PC-3 (cell line): ENCODE measurements at regions not wholly inside any gene's neighbourhood (a gene's known extent, or its start where the extent isn't known, plus 50 kb on each side); places are given as distances from the start of the nearest gene placed in this dataset.

ENCODE experiments used
- EZH2 ChIP-seq: fragments of 300-600 bp; sonication (generic); IDR thresholded peaks from one replicate; pipeline ENCODE4 v1.6.1; 2017; ENCODE audit warnings: antibody characterized with exemption, mild to moderate bottlenecking, low read length; ENCODE audit not compliant: unreplicated experiment
- TF ChIP-seq, protein P1 (sequence below): fragments of 300-600 bp; sonication (generic); conservative IDR thresholded peaks from 2 replicates; pipeline ENCODE4 v1.5.1; 2017; ENCODE audit warnings: antibody characterized with exemption, low read depth, mild to moderate bottlenecking, low read length

DNA sequence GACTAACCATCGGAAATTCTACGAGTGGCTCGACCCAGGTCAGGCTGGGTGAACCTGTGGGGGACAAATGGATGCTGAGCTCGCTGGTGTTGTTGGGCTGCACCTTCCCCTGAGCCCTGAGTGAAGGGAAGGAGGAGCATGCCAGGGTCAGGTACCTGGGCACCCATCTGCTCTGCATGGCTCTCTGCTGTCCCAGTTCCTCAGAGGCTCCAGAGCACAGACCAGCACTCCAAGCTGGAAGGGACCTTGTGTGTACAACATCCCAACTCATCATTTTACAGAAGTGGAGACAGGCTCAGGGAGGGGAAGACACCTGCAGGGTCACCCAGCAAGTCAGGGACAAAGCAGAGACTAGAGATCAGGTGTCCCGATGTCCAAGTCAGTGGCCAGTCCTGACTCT is 84.9 kb upstream of the NLRP1 start:
- TF ChIP-seq, protein P1, sequence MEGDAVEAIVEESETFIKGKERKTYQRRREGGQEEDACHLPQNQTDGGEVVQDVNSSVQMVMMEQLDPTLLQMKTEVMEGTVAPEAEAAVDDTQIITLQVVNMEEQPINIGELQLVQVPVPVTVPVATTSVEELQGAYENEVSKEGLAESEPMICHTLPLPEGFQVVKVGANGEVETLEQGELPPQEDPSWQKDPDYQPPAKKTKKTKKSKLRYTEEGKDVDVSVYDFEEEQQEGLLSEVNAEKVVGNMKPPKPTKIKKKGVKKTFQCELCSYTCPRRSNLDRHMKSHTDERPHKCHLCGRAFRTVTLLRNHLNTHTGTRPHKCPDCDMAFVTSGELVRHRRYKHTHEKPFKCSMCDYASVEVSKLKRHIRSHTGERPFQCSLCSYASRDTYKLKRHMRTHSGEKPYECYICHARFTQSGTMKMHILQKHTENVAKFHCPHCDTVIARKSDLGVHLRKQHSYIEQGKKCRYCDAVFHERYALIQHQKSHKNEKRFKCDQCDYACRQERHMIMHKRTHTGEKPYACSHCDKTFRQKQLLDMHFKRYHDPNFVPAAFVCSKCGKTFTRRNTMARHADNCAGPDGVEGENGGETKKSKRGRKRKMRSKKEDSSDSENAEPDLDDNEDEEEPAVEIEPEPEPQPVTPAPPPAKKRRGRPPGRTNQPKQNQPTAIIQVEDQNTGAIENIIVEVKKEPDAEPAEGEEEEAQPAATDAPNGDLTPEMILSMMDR = no peak
- TF ChIP-seq EZH2 = no peak
